ENCODE measurements at regions not wholly inside any gene's neighbourhood (a gene's known extent, or its start where the extent isn't known, plus 50 kb on each side); places are given as distances from the start of the nearest gene placed in this dataset.

DNA sequence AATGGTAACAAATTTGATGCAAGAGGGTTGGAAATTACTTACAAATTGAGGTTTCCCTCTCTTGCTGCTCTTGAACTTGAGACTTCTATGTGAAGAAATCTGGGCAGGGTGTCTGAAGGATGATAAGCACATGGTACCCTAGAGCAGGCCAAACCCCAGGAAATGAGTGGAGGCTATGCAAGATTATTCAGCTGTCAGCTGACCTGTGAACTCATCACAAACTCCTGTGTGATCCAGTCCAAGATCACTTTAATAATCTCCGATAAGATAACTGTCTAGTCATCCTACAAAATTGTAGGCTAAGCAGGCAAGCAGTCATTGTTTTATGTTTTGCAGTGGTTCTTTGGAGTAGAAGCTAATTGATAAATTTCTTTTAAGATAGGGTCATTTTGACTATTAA, 213.1 kb downstream of the BTBD3 start:
- TF ChIP-seq, protein P1, sequence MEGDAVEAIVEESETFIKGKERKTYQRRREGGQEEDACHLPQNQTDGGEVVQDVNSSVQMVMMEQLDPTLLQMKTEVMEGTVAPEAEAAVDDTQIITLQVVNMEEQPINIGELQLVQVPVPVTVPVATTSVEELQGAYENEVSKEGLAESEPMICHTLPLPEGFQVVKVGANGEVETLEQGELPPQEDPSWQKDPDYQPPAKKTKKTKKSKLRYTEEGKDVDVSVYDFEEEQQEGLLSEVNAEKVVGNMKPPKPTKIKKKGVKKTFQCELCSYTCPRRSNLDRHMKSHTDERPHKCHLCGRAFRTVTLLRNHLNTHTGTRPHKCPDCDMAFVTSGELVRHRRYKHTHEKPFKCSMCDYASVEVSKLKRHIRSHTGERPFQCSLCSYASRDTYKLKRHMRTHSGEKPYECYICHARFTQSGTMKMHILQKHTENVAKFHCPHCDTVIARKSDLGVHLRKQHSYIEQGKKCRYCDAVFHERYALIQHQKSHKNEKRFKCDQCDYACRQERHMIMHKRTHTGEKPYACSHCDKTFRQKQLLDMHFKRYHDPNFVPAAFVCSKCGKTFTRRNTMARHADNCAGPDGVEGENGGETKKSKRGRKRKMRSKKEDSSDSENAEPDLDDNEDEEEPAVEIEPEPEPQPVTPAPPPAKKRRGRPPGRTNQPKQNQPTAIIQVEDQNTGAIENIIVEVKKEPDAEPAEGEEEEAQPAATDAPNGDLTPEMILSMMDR (IDR thresholded peaks at IDR 0.05) = no peak
- TF ChIP-seq EZH2 (IDR thresholded peaks at IDR 0.05; ENCODE audit: borderline replicate concordance, insufficient read depth, low read depth, low read length, poor library complexity, severe bottlenecking) = no peak

Data from B cell (primary cell).